B cell (primary cell): ENCODE measurements at regions not wholly inside any gene's neighbourhood (a gene's known extent, or its start where the extent isn't known, plus 50 kb on each side); places are given as distances from the start of the nearest gene placed in this dataset.

Source experiments
- ATAC-seq: fragments of 200-7000 bp; cut with Tn5 transposase; one replicate; pipeline ENCODE4 v1.10.0; 2021; ENCODE audit warnings: low read depth, mild to moderate bottlenecking, moderate number of reproducible peaks, moderate library complexity
- CTCF ChIA-PET: fragments of 350-600 bp; sonication (Branson Sonifier 250); formaldehyde crosslinking; loops from one replicate; lab custom pipeline; 2021; ENCODE audit warnings: antibody characterized with exemption, inconsistent platforms; lab: Charles Lee
- POLR2A ChIA-PET: fragments of 350-600 bp; sonication (Branson Sonifier 250); formaldehyde crosslinking; loops from one replicate; lab custom pipeline; 2021; ENCODE audit warnings: antibody characterized with exemption; lab: Charles Lee
- DNase-seq: peaks from one replicate; pipeline ENCODE4 v3.0.0; 2013
- H2AFZ ChIP-seq: 2 replicates; pipeline ENCODE4 v1.6.1; 2012; ENCODE audit warnings: mild to moderate bottlenecking, low read depth, low read length; ENCODE audit not compliant: insufficient read depth, poor library complexity, severe bottlenecking
- H3K27ac ChIP-seq, 2 donors: 1 replicate in 1 of 2; 2 replicates in 1 of 2; pipeline ENCODE4 v1.5.1; 2012 to 2013; ENCODE audit warnings: low read length in 2 of 2, mild to moderate bottlenecking in 2 of 2, moderate library complexity in 1 of 2
- H3K27me3 ChIP-seq, 4 experiments: fragments of 200-600 bp in 1 of 4; sonication (generic) in 1 of 4; replicated peaks in 1 of 4; 1 replicate in 2 of 4; 2 replicates in 2 of 4; pipeline versions ENCODE4 v1.6.1 to v1.7.0; 2013 to 2016; ENCODE audit warnings: low read length in 3 of 4, mild to moderate bottlenecking in 2 of 4, mixed read lengths in 1 of 4, moderate library complexity in 1 of 4; ENCODE audit not compliant: insufficient read depth in 4 of 4, control insufficient read depth in 3 of 4; ENCODE audit errors: control extremely low read depth in 1 of 4
- H3K36me3 ChIP-seq, 2 experiments: replicated peaks in 1 of 2; 1 replicate in 1 of 2; 2 replicates in 1 of 2; pipeline versions ENCODE4 v1.6.1 to v1.7.1; 2013; ENCODE audit warnings: low read length in 1 of 2; ENCODE audit not compliant: insufficient read depth in 2 of 2, control insufficient read depth in 1 of 2; ENCODE audit errors: control extremely low read depth in 1 of 2, extremely low read depth in 1 of 2
- H3K4me1 ChIP-seq, 2 donors: fragments of 200-600 bp in 1 of 2; sonication (generic) in 1 of 2; 1 replicate in 1 of 2; 2 replicates in 1 of 2; pipeline versions ENCODE4 v1.5.1 to v1.6.1; 2013 to 2017; ENCODE audit warnings: low read length in 2 of 2; ENCODE audit not compliant: control insufficient read depth in 2 of 2, insufficient read depth in 2 of 2
- H3K4me2 ChIP-seq: replicated peaks from 2 replicates; pipeline ENCODE3; 2012; ENCODE audit warnings: mild to moderate bottlenecking, low read depth, low read length; ENCODE audit not compliant: poor library complexity, severe bottlenecking
- H3K4me3 ChIP-seq, 5 experiments: fragments of 200-600 bp in 1 of 5; sonication (generic) in 1 of 5; 1 replicate in 3 of 5; 2 replicates in 2 of 5; pipeline versions ENCODE4 v1.5.1 to v1.7.0; 2011 to 2016; ENCODE audit warnings: low read length in 4 of 5, mild to moderate bottlenecking in 4 of 5, low read depth in 2 of 5, control low read depth in 1 of 5, moderate library complexity in 1 of 5; ENCODE audit not compliant: insufficient read depth in 1 of 5; ENCODE audit errors: control extremely low read depth in 1 of 5, extremely low read depth in 1 of 5
- H3K79me2 ChIP-seq: fragments of 200-600 bp; sonication (generic); one replicate; pipeline ENCODE4 v1.6.0; 2016; ENCODE audit warnings: low read length; ENCODE audit not compliant: control insufficient read depth, insufficient read depth
- H3K9ac ChIP-seq: fragments of 200-600 bp; sonication (generic); 2 replicates; pipeline ENCODE4 v1.6.1; 2017; ENCODE audit warnings: mild to moderate bottlenecking, low read length, moderate library complexity
- H3K9me3 ChIP-seq, 3 donors: one replicate each; pipeline versions ENCODE4 v1.6.1 to v1.7.1; 2013; ENCODE audit warnings: low read length in 2 of 3; ENCODE audit not compliant: control insufficient read depth in 2 of 3, insufficient read depth in 1 of 3; ENCODE audit errors: control extremely low read depth in 1 of 3
- H4K20me1 ChIP-seq: 2 replicates; pipeline ENCODE4 v1.6.0; 2012; ENCODE audit warnings: mild to moderate bottlenecking, low read length; ENCODE audit not compliant: insufficient read depth, control insufficient read depth, poor library complexity, severe bottlenecking
- H3K27ac Mint-ChIP-seq: one replicate; pipeline ENCODE4 v1.8.0; 2021; ENCODE audit warnings: mixed read lengths
- H3K27me3 Mint-ChIP-seq: one replicate; pipeline ENCODE4 v1.8.0; 2021; ENCODE audit warnings: mixed read lengths
- H3K4me1 Mint-ChIP-seq: one replicate; pipeline ENCODE4 v1.8.0; 2021; ENCODE audit warnings: mixed read lengths
- H3K4me3 Mint-ChIP-seq: one replicate; pipeline ENCODE4 v1.8.0; 2021; ENCODE audit warnings: mixed read lengths
- H3K9me3 Mint-ChIP-seq: one replicate; pipeline ENCODE4 v1.8.0; 2022; ENCODE audit warnings: mixed read lengths; ENCODE audit not compliant: insufficient read depth
- CTCF ChIP-seq: fragments of 200-600 bp; IDR thresholded peaks from one replicate; pipeline ENCODE4 v1.8.0; 2022; ENCODE audit warnings: antibody characterized with exemption, mild to moderate bottlenecking
- EZH2 ChIP-seq: IDR thresholded peaks from 2 replicates; pipeline ENCODE4 v1.6.1; 2012; ENCODE audit warnings: borderline replicate concordance, low read depth, mild to moderate bottlenecking, moderate library complexity, low read length; ENCODE audit not compliant: insufficient read depth, poor library complexity, severe bottlenecking
- WGBS: methylation state at CpG from one replicate; pipeline ENCODE4 v1.1.5; 2013; ENCODE audit warnings: missing lambda C conversion rate; ENCODE audit not compliant: insufficient coverage; 5-methylcytosine and 5-hydroxymethylcytosine counted together
- intact Hi-C: fragments of 100-400 bp; cut with micrococcal nuclease; formaldehyde crosslinking; loops from one replicate; pipeline ENCODE4 v1.10.0; 2022

- Histone ChIP-seq H3K36me3 (no peaks in the 10 kb centered on the region), H3K9me3 (peaks cover 0 to 3% (median 0%) of the 10 kb centered on the region in 3 donors), H3K4me2 (no peak overlapping the region), H3K4me1 (peaks cover under 1 to 3% of the 10 kb centered on the region in 2 donors), H4K20me1 (no peaks in the 10 kb centered on the region), H3K4me3 (no peak overlapping the region), H3K27me3 (no peaks in the 10 kb centered on the region), H3K79me2 (no peaks in the 10 kb centered on the region), H3K9ac (no peak overlapping the region), H3K27ac (no peak overlapping the region), H2AFZ (no peak overlapping the region)
- H3K27me3 Mint-ChIP-seq, result no peaks in the 10 kb centered on the region
- 98% methylated on average over 4 of the region's 6 CpGs for WGBS
- ChIA-PET POLR2A (no interaction called here), CTCF (no interaction called here)
- H3K4me3 Mint-ChIP-seq, result no peak overlapping the region
- no peak for TF ChIP-seq EZH2
- no peak for TF ChIP-seq CTCF
- H3K27ac Mint-ChIP-seq, result no peak overlapping the region
- peaks cover 16% of the 10 kb centered on the region for H3K4me1 Mint-ChIP-seq
- no peak for ATAC-seq
- intact Hi-C loops, result no loop called here
- peaks cover 2% of the 10 kb centered on the region for H3K9me3 Mint-ChIP-seq
- DNase-seq, result no peak
Measured at GRCh38 chr6:156190270-156190669, 586.9 kb upstream of the ARID1B start.

GRCh38 chr6:156189714-156190113 is 587.5 kb upstream of the ARID1B start:
- Histone ChIP-seq H3K27me3 (no peaks in the 10 kb centered on the region), H3K79me2 (no peaks in the 10 kb centered on the region), H4K20me1 (no peaks in the 10 kb centered on the region), H3K4me1 (peaks cover 5 to 7% of the 10 kb centered on the region in 2 donors), H3K36me3 (no peaks in the 10 kb centered on the region), H2AFZ (no peak overlapping the region), H3K4me3 (no peak overlapping the region), H3K9ac (no peak overlapping the region), H3K27ac (no peak overlapping the region), H3K9me3 (peaks cover 0 to 3% (median 0%) of the 10 kb centered on the region in 3 donors), H3K4me2 (no peak overlapping the region)
- ChIA-PET CTCF (interaction anchor here (0.7 kb wide), 1 partner anchor 656 kb away, joined by 6 read pairs; no protein-coding TSS in a partner anchor), POLR2A (no interaction called here)
- no peak for DNase-seq
- peaks cover 2% of the 10 kb centered on the region for H3K9me3 Mint-ChIP-seq
- intact Hi-C loops, result no loop called here
- H3K4me1 Mint-ChIP-seq, result peaks cover 21% of the 10 kb centered on the region
- H3K4me3 Mint-ChIP-seq, result no peak overlapping the region
- no peak overlapping the region for H3K27ac Mint-ChIP-seq
- no peaks in the 10 kb centered on the region for H3K27me3 Mint-ChIP-seq
- ATAC-seq, result no peak
- TF ChIP-seq EZH2, result no peak
- no peak for TF ChIP-seq CTCF
